Panc1 (cell line): ENCODE measurements at regions not wholly inside any gene's neighbourhood (a gene's known extent, or its start where the extent isn't known, plus 50 kb on each side); places are given as distances from the start of the nearest gene placed in this dataset.

Experiments
- ATAC-seq: fragments of 200-7000 bp; cut with Tn5 transposase; 2 replicates; pipeline ENCODE4 v1.9.1; 2020; ENCODE audit warnings: mild to moderate bottlenecking, moderate library complexity
- BruUV-seq: library from RNA; stranded (reverse); fragments of 400-500 nt; replicated peaks from 2 replicates; lab custom pipeline; 2021; lab: Mats Ljungman, UMichigan
- CTCF ChIA-PET: fragments of 300-600 bp; sonication (Branson Sonifier 250); formaldehyde crosslinking; loops from one replicate; lab custom pipeline; 2022; ENCODE audit warnings: antibody characterized with exemption; lab: Charles Lee
- POLR2A ChIA-PET: fragments of 300-600 bp; sonication (Branson Sonifier 250); formaldehyde crosslinking; loops from one replicate; lab custom pipeline; 2022; ENCODE audit warnings: antibody characterized with exemption; lab: Charles Lee
- DNase-seq: peaks from one replicate; pipeline ENCODE4 v3.0.0-alpha.2; 2010; ENCODE audit warnings: low read depth, low spot score
- H3K27ac ChIP-seq: 2 replicates; pipeline ENCODE4 v1.5.1; 2011; ENCODE audit warnings: mild to moderate bottlenecking, low read length, inconsistent platforms
- H3K27me3 ChIP-seq: fragments of 200-500 bp; sonication (Bioruptor generic); 2 replicates; pipeline ENCODE4 v1.6.0; 2014; ENCODE audit warnings: low read length, inconsistent platforms; ENCODE audit not compliant: control insufficient read depth, insufficient read depth
- H3K36me3 ChIP-seq: fragments of 200-500 bp; sonication (Bioruptor generic); 2 replicates; pipeline ENCODE4 v1.5.1; 2014; ENCODE audit warnings: inconsistent platforms, mild to moderate bottlenecking, low read length, moderate library complexity; ENCODE audit not compliant: control insufficient read depth, insufficient read depth
- H3K4me1 ChIP-seq: 2 replicates; pipeline ENCODE4 v1.5.1; 2011; ENCODE audit warnings: inconsistent platforms, mild to moderate bottlenecking, low read length, moderate library complexity; ENCODE audit not compliant: control insufficient read depth, insufficient read depth
- H3K4me3 ChIP-seq, 2 experiments: 2 replicates each; pipeline ENCODE4 v1.5.1; 2011 to 2012; ENCODE audit warnings: low read depth in 2 of 2, low read length in 2 of 2, mild to moderate bottlenecking in 2 of 2, inconsistent platforms in 1 of 2, moderate library complexity in 1 of 2
- H3K9me3 ChIP-seq: fragments of 200-500 bp; sonication (Bioruptor generic); 2 replicates; pipeline ENCODE4 v1.5.1; 2014; ENCODE audit warnings: low read depth, mild to moderate bottlenecking, inconsistent platforms, low read length, moderate library complexity; ENCODE audit not compliant: control insufficient read depth, insufficient read depth
- POLR2AphosphoS5 ChIP-seq: IDR thresholded peaks from 2 replicates; pipeline ENCODE4 v1.6.1; 2012; ENCODE audit warnings: mild to moderate bottlenecking, low read depth, low read length, moderate library complexity
- SIN3A ChIP-seq: IDR thresholded peaks from 2 replicates; pipeline ENCODE4 v1.6.1; 2012; ENCODE audit warnings: low read depth, mild to moderate bottlenecking, low read length, moderate library complexity, borderline replicate concordance; ENCODE audit not compliant: insufficient read depth
- TCF7L2 ChIP-seq: IDR thresholded peaks from 2 replicates; pipeline ENCODE4 v1.6.1; 2011; ENCODE audit warnings: mild to moderate bottlenecking, low read depth, low read length, inconsistent platforms
- in situ Hi-C: cut with HindIII; loops from 2 replicates; pipeline ENCODE4 v1.10.0; 2016; ENCODE audit warnings: low sequenced_read_pairs, low pct_unique_long_range_greater_than_20kb
- intact Hi-C: fragments of 100-400 bp; cut with micrococcal nuclease; formaldehyde crosslinking; loops from one replicate; pipeline ENCODE4 v1.10.0; 2022; ENCODE audit not compliant: unreplicated experiment
- TF ChIP-seq, protein P1 (sequence below), 2 experiments: IDR thresholded peaks; 2 replicates each; pipeline ENCODE4 v1.6.1; 2011 to 2012; ENCODE audit warnings: low read depth in 2 of 2, control low read depth in 1 of 2, low read length in 1 of 2, mild to moderate bottlenecking in 1 of 2, moderate library complexity in 1 of 2; ENCODE audit not compliant: insufficient read depth in 1 of 2
- TF ChIP-seq, protein P2 (sequence below): fragments of 450-650 bp; IDR thresholded peaks from 2 replicates; pipeline ENCODE4 v1.5.1; 2017; ENCODE audit warnings: mild to moderate bottlenecking

DNA sequence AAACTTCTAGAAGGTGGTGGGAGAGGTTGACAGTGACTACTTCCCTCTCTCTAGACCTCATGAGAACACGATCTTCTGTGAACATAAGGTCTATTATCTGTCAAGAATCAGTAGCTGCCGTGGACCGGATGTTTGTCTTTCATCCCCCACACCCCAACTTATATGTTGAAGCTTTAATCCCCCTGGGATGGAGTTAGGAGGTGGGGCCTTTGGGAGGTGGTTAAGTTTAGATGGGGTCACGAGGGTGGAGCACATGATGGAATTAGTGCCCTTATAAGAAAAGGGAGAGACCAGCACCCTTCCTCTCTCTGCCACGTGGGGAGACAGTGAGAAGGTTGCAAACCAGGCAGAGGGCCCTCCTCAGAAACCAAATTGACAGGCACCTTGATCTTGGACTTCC, 409.1 kb downstream of the QKI start:
- ChIA-PET CTCF (no interaction called here), POLR2A (no interaction called here)
- H3K4me1 ChIP-seq, result no peaks in the 10 kb centered on the region
- in situ Hi-C loops (no loop called here), intact Hi-C loops (no loop called here)
- no peak overlapping the region for H3K27ac ChIP-seq
- peaks cover 2% of the 10 kb centered on the region; the same call in 1 of the 2 replicates for H3K27me3 ChIP-seq
- ATAC-seq (no peak), DNase-seq (no peak)
- H3K4me3 ChIP-seq, result no peak overlapping the region
- TF ChIP-seq, protein P1, sequence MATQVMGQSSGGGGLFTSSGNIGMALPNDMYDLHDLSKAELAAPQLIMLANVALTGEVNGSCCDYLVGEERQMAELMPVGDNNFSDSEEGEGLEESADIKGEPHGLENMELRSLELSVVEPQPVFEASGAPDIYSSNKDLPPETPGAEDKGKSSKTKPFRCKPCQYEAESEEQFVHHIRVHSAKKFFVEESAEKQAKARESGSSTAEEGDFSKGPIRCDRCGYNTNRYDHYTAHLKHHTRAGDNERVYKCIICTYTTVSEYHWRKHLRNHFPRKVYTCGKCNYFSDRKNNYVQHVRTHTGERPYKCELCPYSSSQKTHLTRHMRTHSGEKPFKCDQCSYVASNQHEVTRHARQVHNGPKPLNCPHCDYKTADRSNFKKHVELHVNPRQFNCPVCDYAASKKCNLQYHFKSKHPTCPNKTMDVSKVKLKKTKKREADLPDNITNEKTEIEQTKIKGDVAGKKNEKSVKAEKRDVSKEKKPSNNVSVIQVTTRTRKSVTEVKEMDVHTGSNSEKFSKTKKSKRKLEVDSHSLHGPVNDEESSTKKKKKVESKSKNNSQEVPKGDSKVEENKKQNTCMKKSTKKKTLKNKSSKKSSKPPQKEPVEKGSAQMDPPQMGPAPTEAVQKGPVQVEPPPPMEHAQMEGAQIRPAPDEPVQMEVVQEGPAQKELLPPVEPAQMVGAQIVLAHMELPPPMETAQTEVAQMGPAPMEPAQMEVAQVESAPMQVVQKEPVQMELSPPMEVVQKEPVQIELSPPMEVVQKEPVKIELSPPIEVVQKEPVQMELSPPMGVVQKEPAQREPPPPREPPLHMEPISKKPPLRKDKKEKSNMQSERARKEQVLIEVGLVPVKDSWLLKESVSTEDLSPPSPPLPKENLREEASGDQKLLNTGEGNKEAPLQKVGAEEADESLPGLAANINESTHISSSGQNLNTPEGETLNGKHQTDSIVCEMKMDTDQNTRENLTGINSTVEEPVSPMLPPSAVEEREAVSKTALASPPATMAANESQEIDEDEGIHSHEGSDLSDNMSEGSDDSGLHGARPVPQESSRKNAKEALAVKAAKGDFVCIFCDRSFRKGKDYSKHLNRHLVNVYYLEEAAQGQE (IDR thresholded peaks at IDR 0.05; ENCODE audit: insufficient read depth in 1 of 2, low read depth in 2 of 2, low read length in 1 of 2), result no peak
- TF ChIP-seq, protein P2, sequence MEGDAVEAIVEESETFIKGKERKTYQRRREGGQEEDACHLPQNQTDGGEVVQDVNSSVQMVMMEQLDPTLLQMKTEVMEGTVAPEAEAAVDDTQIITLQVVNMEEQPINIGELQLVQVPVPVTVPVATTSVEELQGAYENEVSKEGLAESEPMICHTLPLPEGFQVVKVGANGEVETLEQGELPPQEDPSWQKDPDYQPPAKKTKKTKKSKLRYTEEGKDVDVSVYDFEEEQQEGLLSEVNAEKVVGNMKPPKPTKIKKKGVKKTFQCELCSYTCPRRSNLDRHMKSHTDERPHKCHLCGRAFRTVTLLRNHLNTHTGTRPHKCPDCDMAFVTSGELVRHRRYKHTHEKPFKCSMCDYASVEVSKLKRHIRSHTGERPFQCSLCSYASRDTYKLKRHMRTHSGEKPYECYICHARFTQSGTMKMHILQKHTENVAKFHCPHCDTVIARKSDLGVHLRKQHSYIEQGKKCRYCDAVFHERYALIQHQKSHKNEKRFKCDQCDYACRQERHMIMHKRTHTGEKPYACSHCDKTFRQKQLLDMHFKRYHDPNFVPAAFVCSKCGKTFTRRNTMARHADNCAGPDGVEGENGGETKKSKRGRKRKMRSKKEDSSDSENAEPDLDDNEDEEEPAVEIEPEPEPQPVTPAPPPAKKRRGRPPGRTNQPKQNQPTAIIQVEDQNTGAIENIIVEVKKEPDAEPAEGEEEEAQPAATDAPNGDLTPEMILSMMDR, result no peak
- no peak for TF ChIP-seq POLR2AphosphoS5
- no peak for TF ChIP-seq TCF7L2
- TF ChIP-seq SIN3A, result no peak
- H3K9me3 ChIP-seq, result no peaks in the 10 kb centered on the region
- no peaks in the 10 kb centered on the region for H3K36me3 ChIP-seq
- BruUV-seq, result no TSS peak

DNA sequence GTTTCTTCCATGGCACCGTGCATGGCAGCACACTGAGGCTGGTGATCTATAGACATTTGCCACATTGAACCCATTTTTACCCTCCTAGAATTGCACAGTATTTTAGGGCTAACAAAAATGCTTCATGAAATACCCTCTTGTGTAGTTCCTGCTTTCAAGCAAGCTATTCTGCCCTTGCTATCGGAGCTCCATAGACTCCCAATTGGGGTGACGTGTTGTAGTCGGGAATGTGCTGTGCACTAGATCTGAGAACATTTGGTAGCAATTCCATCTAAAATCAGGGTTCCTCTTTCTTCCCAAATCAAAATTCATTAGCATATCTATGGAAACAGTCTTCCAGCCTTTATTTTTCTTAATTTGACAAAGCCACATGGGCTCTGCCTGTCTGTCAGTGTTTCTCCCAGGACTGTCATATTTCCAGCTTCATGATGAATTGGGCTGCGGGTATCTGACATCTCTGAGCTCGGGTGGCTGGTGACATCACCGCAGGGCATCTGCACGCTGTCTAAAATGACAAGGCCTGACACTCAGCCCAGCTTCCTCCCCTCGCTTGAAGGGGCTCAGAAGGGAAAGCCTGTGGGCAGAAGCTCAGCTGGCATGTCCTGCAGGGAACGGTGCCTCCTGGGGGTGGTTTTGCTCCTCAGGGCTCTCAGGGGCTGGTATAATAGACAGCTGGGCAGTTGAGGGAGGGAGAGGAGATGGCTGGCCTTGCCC, 406.4 kb downstream of the QKI start:
- ATAC-seq, result no peak
- Histone ChIP-seq H3K27ac (no peak overlapping the region), H3K9me3 (no peaks in the 10 kb centered on the region), H3K36me3 (no peaks in the 10 kb centered on the region), H3K4me1 (no peaks in the 10 kb centered on the region), H3K4me3 (no peak overlapping the region), H3K27me3 (no peaks in the 10 kb centered on the region)
- POLR2A ChIA-PET, result no interaction called here
- no peak for DNase-seq
- TF ChIP-seq, protein P2, result no peak
- no peak for TF ChIP-seq TCF7L2
- TF ChIP-seq POLR2AphosphoS5, result no peak
- TF ChIP-seq SIN3A, result no peak
- TF ChIP-seq, protein P1 (IDR thresholded peaks at IDR 0.05; ENCODE audit: insufficient read depth in 1 of 2, low read depth in 2 of 2, low read length in 1 of 2), result no peak
- BruUV-seq, result no TSS peak
- CTCF ChIA-PET, result no interaction called here
- intact Hi-C loops (no loop called here), in situ Hi-C loops (no loop called here)
